OCI-LY1 (cell line): ENCODE measurements at regions not wholly inside any gene's neighbourhood (a gene's known extent, or its start where the extent isn't known, plus 50 kb on each side); places are given as distances from the start of the nearest gene placed in this dataset.

ENCODE experiments used
- H2AFZ ChIP-seq: fragments of 200-600 bp; sonication (generic), shearing (Covaris generic); 2 replicates; pipeline ENCODE4 v1.6.0; 2014; ENCODE audit warnings: antibody characterized with exemption, mild to moderate bottlenecking, low read length
- H3F3A ChIP-seq: fragments of 200-600 bp; sonication (generic), shearing (Covaris generic); 2 replicates; pipeline ENCODE4 v1.6.0; 2014; ENCODE audit warnings: mild to moderate bottlenecking, antibody characterized with exemption, low read length, moderate library complexity; ENCODE audit not compliant: insufficient read depth
- H3K27ac ChIP-seq: fragments of 200-600 bp; sonication (generic); 2 replicates; pipeline ENCODE4 v1.5.1; 2014; ENCODE audit warnings: low read length, mixed run types, mild to moderate bottlenecking, low read depth; ENCODE audit not compliant: poor library complexity, severe bottlenecking
- H3K27me3 ChIP-seq: fragments of 200-600 bp; sonication (generic); 2 replicates; pipeline ENCODE4 v1.6.0; 2014; ENCODE audit warnings: antibody characterized with exemption, mild to moderate bottlenecking, low read length, moderate library complexity; ENCODE audit not compliant: insufficient read depth
- H3K36me3 ChIP-seq: fragments of 200-600 bp; sonication (generic); 2 replicates; pipeline ENCODE4 v1.6.1; 2014; ENCODE audit warnings: mild to moderate bottlenecking, antibody characterized with exemption, low read length, moderate library complexity, mixed read lengths; ENCODE audit not compliant: insufficient read depth
- H3K4me1 ChIP-seq: fragments of 200-600 bp; sonication (generic); 2 replicates; pipeline ENCODE4 v1.5.1; 2014; ENCODE audit warnings: mild to moderate bottlenecking, low read length, moderate library complexity; ENCODE audit not compliant: insufficient read depth, severe bottlenecking
- H3K4me2 ChIP-seq: fragments of 200-600 bp; sonication (generic), shearing (Covaris generic); 2 replicates; pipeline ENCODE4 v1.6.1; 2014; ENCODE audit warnings: low read length
- H3K4me3 ChIP-seq: fragments of 200-600 bp; sonication (generic); 2 replicates; pipeline ENCODE4 v1.5.1; 2014; ENCODE audit warnings: low read length, low read depth, mild to moderate bottlenecking, mixed read lengths; ENCODE audit not compliant: poor library complexity, severe bottlenecking
- H3K79me2 ChIP-seq: fragments of 200-600 bp; shearing (Covaris generic); 2 replicates; pipeline ENCODE4 v1.6.1; 2016; ENCODE audit warnings: mixed run types, low read length, mixed read lengths; ENCODE audit not compliant: insufficient read depth
- H3K9ac ChIP-seq: fragments of 200-600 bp; sonication (generic), shearing (Covaris generic); 2 replicates; pipeline ENCODE4 v1.6.1; 2014; ENCODE audit warnings: mild to moderate bottlenecking, low read length, mixed read lengths
- H3K9me2 ChIP-seq: fragments of 200-600 bp; sonication (generic), shearing (Covaris generic); 2 replicates; pipeline ENCODE4 v1.6.1; 2014; ENCODE audit warnings: low read depth, mild to moderate bottlenecking, low read length, mixed read lengths
- H3K9me3 ChIP-seq: fragments of 200-600 bp; shearing (Covaris generic); 2 replicates; pipeline ENCODE4 v1.6.1; 2014; ENCODE audit warnings: low read length, mixed read lengths
- H4K20me1 ChIP-seq: fragments of 200-600 bp; sonication (generic), shearing (Covaris generic); 2 replicates; pipeline ENCODE4 v1.6.0; 2016; ENCODE audit warnings: mild to moderate bottlenecking, low read length; ENCODE audit not compliant: insufficient read depth
- CTCF ChIP-seq: fragments of 200-600 bp; sonication (generic), shearing (Covaris generic); IDR thresholded peaks from 2 replicates; pipeline ENCODE4 v1.5.1; 2017; ENCODE audit warnings: mild to moderate bottlenecking, antibody characterized with exemption, low read length, moderate library complexity, mixed read lengths
- EZH2 ChIP-seq: fragments of 200-600 bp; sonication (generic), shearing (Covaris generic); IDR thresholded peaks from 2 replicates; pipeline ENCODE4 v1.8.0; 2017; ENCODE audit warnings: borderline replicate concordance, mixed run types, mild to moderate bottlenecking, antibody characterized with exemption, low read length, moderate library complexity, mixed read lengths

GRCh38 chr12:19719672-19720071 is 280.4 kb downstream of the AEBP2 start:
- H3K4me2 ChIP-seq = no peak overlapping the region
- no peak overlapping the region for H3K9ac ChIP-seq
- no peaks in the 10 kb centered on the region for H3K4me1 ChIP-seq
- no peak overlapping the region for H3K27ac ChIP-seq
- H4K20me1 ChIP-seq = no peaks in the 10 kb centered on the region
- no peaks in the 10 kb centered on the region for H3K36me3 ChIP-seq
- no peaks in the 10 kb centered on the region for H3K9me2 ChIP-seq
- no peaks in the 10 kb centered on the region for H3F3A ChIP-seq
- no peaks in the 10 kb centered on the region for H3K9me3 ChIP-seq
- TF ChIP-seq CTCF (no peak), EZH2 (no peak)
- H3K4me3 ChIP-seq = no peak overlapping the region
- H3K27me3 ChIP-seq = no peaks in the 10 kb centered on the region
- no peaks in the 10 kb centered on the region for H3K79me2 ChIP-seq
- H2AFZ ChIP-seq = no peak overlapping the region

- no peak overlapping the region for H3K4me3 ChIP-seq
- H3K9me2 ChIP-seq = no peaks in the 10 kb centered on the region
- H3F3A ChIP-seq = no peaks in the 10 kb centered on the region
- no peaks in the 10 kb centered on the region for H3K36me3 ChIP-seq
- no peak overlapping the region for H3K9ac ChIP-seq
- no peak for TF ChIP-seq EZH2
- TF ChIP-seq CTCF = no peak
- H3K4me2 ChIP-seq = no peak overlapping the region
- no peaks in the 10 kb centered on the region for H3K27me3 ChIP-seq
- H3K9me3 ChIP-seq = no peaks in the 10 kb centered on the region
- H3K27ac ChIP-seq = no peak overlapping the region
- H3K79me2 ChIP-seq = no peaks in the 10 kb centered on the region
- no peak overlapping the region for H2AFZ ChIP-seq
- H4K20me1 ChIP-seq = no peaks in the 10 kb centered on the region
- H3K4me1 ChIP-seq = no peaks in the 10 kb centered on the region
Observed at GRCh38 chr12:19726122-19726521, 286.8 kb downstream of the AEBP2 start.

GRCh38 chr12:19726592-19726991 is 287.3 kb downstream of the AEBP2 start:
- H3K9ac ChIP-seq = no peak overlapping the region
- no peaks in the 10 kb centered on the region for H3K27me3 ChIP-seq
- H3K4me3 ChIP-seq = no peak overlapping the region
- no peaks in the 10 kb centered on the region for H3K79me2 ChIP-seq
- no peak overlapping the region for H2AFZ ChIP-seq
- H3K9me3 ChIP-seq = no peaks in the 10 kb centered on the region
- TF ChIP-seq EZH2 (no peak), CTCF (no peak)
- no peaks in the 10 kb centered on the region for H3K36me3 ChIP-seq
- no peaks in the 10 kb centered on the region for H3K4me1 ChIP-seq
- no peak overlapping the region for H3K27ac ChIP-seq
- H3K4me2 ChIP-seq = no peak overlapping the region
- H3K9me2 ChIP-seq = no peaks in the 10 kb centered on the region
- H3F3A ChIP-seq = no peaks in the 10 kb centered on the region
- H4K20me1 ChIP-seq = no peaks in the 10 kb centered on the region
